HCT116 (cell line): ENCODE measurements at regions not wholly inside any gene's neighbourhood (a gene's known extent, or its start where the extent isn't known, plus 50 kb on each side); places are given as distances from the start of the nearest gene placed in this dataset.

ENCODE experiments used
- RAD21 ChIP-seq: IDR thresholded peaks from 2 replicates; pipeline ENCODE4 v1.6.1; 2012; ENCODE audit warnings: low read depth, mild to moderate bottlenecking
- SP1 ChIP-seq: IDR thresholded peaks from 2 replicates; pipeline ENCODE4 v1.6.1; 2012; ENCODE audit warnings: low read depth
- TF ChIP-seq, protein P1 (sequence below): IDR thresholded peaks from 2 replicates; pipeline ENCODE4 v1.6.1; 2012; ENCODE audit warnings: low read depth
- TF ChIP-seq, protein P2 (sequence below), 3 experiments: fragments of 200-600 bp in 1 of 3; sonication (generic) in 1 of 3; IDR thresholded peaks in 2 of 3; conservative IDR thresholded peaks in 1 of 3; 2 replicates each; pipeline ENCODE4 v1.5.1; 2012 to 2017; ENCODE audit warnings: low read depth in 2 of 3, low read length in 2 of 3, antibody characterized with exemption in 1 of 3, borderline replicate concordance in 1 of 3, control low read depth in 1 of 3, mild to moderate bottlenecking in 1 of 3, mixed read lengths in 1 of 3, mixed run types in 1 of 3, moderate library complexity in 1 of 3; ENCODE audit not compliant: insufficient read depth in 1 of 3

- TF ChIP-seq, protein P1, sequence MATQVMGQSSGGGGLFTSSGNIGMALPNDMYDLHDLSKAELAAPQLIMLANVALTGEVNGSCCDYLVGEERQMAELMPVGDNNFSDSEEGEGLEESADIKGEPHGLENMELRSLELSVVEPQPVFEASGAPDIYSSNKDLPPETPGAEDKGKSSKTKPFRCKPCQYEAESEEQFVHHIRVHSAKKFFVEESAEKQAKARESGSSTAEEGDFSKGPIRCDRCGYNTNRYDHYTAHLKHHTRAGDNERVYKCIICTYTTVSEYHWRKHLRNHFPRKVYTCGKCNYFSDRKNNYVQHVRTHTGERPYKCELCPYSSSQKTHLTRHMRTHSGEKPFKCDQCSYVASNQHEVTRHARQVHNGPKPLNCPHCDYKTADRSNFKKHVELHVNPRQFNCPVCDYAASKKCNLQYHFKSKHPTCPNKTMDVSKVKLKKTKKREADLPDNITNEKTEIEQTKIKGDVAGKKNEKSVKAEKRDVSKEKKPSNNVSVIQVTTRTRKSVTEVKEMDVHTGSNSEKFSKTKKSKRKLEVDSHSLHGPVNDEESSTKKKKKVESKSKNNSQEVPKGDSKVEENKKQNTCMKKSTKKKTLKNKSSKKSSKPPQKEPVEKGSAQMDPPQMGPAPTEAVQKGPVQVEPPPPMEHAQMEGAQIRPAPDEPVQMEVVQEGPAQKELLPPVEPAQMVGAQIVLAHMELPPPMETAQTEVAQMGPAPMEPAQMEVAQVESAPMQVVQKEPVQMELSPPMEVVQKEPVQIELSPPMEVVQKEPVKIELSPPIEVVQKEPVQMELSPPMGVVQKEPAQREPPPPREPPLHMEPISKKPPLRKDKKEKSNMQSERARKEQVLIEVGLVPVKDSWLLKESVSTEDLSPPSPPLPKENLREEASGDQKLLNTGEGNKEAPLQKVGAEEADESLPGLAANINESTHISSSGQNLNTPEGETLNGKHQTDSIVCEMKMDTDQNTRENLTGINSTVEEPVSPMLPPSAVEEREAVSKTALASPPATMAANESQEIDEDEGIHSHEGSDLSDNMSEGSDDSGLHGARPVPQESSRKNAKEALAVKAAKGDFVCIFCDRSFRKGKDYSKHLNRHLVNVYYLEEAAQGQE, result no peak
- TF ChIP-seq, protein P2, sequence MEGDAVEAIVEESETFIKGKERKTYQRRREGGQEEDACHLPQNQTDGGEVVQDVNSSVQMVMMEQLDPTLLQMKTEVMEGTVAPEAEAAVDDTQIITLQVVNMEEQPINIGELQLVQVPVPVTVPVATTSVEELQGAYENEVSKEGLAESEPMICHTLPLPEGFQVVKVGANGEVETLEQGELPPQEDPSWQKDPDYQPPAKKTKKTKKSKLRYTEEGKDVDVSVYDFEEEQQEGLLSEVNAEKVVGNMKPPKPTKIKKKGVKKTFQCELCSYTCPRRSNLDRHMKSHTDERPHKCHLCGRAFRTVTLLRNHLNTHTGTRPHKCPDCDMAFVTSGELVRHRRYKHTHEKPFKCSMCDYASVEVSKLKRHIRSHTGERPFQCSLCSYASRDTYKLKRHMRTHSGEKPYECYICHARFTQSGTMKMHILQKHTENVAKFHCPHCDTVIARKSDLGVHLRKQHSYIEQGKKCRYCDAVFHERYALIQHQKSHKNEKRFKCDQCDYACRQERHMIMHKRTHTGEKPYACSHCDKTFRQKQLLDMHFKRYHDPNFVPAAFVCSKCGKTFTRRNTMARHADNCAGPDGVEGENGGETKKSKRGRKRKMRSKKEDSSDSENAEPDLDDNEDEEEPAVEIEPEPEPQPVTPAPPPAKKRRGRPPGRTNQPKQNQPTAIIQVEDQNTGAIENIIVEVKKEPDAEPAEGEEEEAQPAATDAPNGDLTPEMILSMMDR (IDR thresholded peaks at IDR 0.05 in 2 of 3, conservative IDR thresholded peaks at IDR 0.05 in 1 of 3; ENCODE audit: borderline replicate concordance in 1 of 3, insufficient read depth in 1 of 3, low read depth in 2 of 3, low read length in 2 of 3), result no peak
- TF ChIP-seq RAD21 (no peak), SP1 (no peak)
Measured at GRCh38 chr3:109874896-109875708, 537.8 kb upstream of the DPPA4 start.
